Stomach (tissue), 8 donors: ENCODE measurements at regions not wholly inside any gene's neighbourhood (a gene's known extent, or its start where the extent isn't known, plus 50 kb on each side); places are given as distances from the start of the nearest gene placed in this dataset.

Source experiments
- DNase-seq, 2 donors: peaks; one replicate each; pipeline versions ENCODE4 v3.0.0 to v3.0.0-alpha.2; 2013 to 2019
- H3K27ac ChIP-seq, 5 donors: fragments of 200-600 bp in 4 of 5; sonication (generic) in 4 of 5; one replicate each; pipeline ENCODE4 v1.5.1; 2013 to 2019; ENCODE audit warnings: mild to moderate bottlenecking in 1 of 5, moderate library complexity in 1 of 5
- H3K27me3 ChIP-seq, 3 donors: fragments of 200-600 bp; sonication (generic); one replicate each; pipeline ENCODE4 v1.5.1; 2017 to 2019; ENCODE audit warnings: mixed run types in 1 of 3
- H3K36me3 ChIP-seq, 4 donors: fragments of 200-600 bp; sonication (generic); 1 replicate in 3 of 4; 2 replicates in 1 of 4; pipeline ENCODE4 v1.5.1; 2016 to 2019
- H3K4me1 ChIP-seq, 4 donors: fragments of 200-600 bp; sonication (generic); one replicate each; pipeline ENCODE4 v1.5.1; 2016 to 2019
- H3K4me3 ChIP-seq, 4 donors: fragments of 200-600 bp; sonication (generic) in 3 of 4; one replicate each; pipeline ENCODE4 v1.5.1; 2016 to 2019; ENCODE audit warnings: mild to moderate bottlenecking in 1 of 4
- H3K9me3 ChIP-seq, 4 donors: fragments of 200-600 bp; sonication (generic); one replicate each; pipeline ENCODE4 v1.5.1; 2016 to 2019
- CTCF ChIP-seq, 7 experiments: fragments of 450-650 bp in 4 of 7; fragments of 200-600 bp in 3 of 7; sonication (generic) in 3 of 7; IDR thresholded peaks; one replicate each; pipeline ENCODE4 v1.5.1; 2016 to 2019; ENCODE audit warnings: antibody characterized with exemption in 7 of 7, control low read depth in 2 of 7, mild to moderate bottlenecking in 1 of 7
- EP300 ChIP-seq: sonication (generic); formaldehyde crosslinking; IDR thresholded peaks from one replicate; pipeline ENCODE4 v1.6.1; 2017; ENCODE audit warnings: antibody characterized with exemption
- POLR2A ChIP-seq, 4 donors: fragments of 450-650 bp; IDR thresholded peaks; one replicate each; pipeline ENCODE4 v1.6.1; 2016; ENCODE audit warnings: antibody characterized with exemption in 4 of 4, control low read depth in 2 of 4, mild to moderate bottlenecking in 1 of 4, moderate library complexity in 1 of 4
- POLR2AphosphoS5 ChIP-seq, 3 donors: sonication (generic); formaldehyde crosslinking; IDR thresholded peaks; one replicate each; pipeline ENCODE4 v1.6.1; 2016; ENCODE audit warnings: antibody characterized with exemption in 3 of 3
- WGBS, 5 donors: extraction: QIAGEN DNeasy Blood & Tissue Kit in 3 of 5; methylation state at CpG; one replicate each; pipeline versions ENCODE4 v1.1.5 to v1.1.7; 2013 to 2018; 5-methylcytosine and 5-hydroxymethylcytosine counted together
- intact Hi-C: fragments of 100-400 bp; cut with DNase I; formaldehyde crosslinking; loops from one replicate; pipeline ENCODE4 v1.15.1; 2023; ENCODE audit warnings: low total_unique reads
- donor health status: healthy with polysubstance abuse.
- donor health status: Bipolar disorder and iron deficiency.
- donor health status: healthy.

DNA sequence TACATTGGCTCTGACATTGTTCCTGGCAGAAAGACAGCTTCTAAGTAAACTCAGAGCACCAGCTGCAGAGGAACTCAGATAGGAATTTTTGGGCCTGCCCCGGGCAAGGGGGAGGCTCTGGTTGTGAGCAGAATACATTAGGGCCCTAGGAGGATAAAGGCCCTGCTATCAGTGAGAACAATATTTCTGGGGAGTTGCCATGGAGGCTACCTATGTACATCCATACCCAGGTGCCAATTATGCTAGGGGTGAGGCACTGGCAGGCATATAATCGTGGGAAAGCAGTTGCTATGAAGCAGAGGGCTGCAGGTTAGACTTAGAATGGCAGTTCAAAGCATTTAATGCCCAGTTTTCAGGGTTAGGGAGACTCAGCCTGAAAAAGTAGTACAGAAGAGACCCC lies 273.5 kb upstream of the EDA2R start:
- peaks cover 0 to 3% (median 0%) of the 10 kb centered on the region in 3 donors for H3K27me3 ChIP-seq
- DNase-seq, result no peak
- 16 to 54% (median 40%) methylated on average over 1 to 2 of the region's 2 CpGs for WGBS, 5 donors
- H3K27ac ChIP-seq, result no peak overlapping the region
- H3K36me3 ChIP-seq, result no peaks in the 10 kb centered on the region
- intact Hi-C loops, result no loop called here
- no peaks in the 10 kb centered on the region for H3K9me3 ChIP-seq
- no peak overlapping the region for H3K4me3 ChIP-seq
- TF ChIP-seq POLR2A (IDR thresholded peaks at IDR 0.05), result no peak
- TF ChIP-seq CTCF (IDR thresholded peaks at IDR 0.05), result no peak
- no peak for TF ChIP-seq EP300
- TF ChIP-seq POLR2AphosphoS5 (IDR thresholded peaks at IDR 0.05), result no peak
- no peaks in the 10 kb centered on the region for H3K4me1 ChIP-seq

DNA sequence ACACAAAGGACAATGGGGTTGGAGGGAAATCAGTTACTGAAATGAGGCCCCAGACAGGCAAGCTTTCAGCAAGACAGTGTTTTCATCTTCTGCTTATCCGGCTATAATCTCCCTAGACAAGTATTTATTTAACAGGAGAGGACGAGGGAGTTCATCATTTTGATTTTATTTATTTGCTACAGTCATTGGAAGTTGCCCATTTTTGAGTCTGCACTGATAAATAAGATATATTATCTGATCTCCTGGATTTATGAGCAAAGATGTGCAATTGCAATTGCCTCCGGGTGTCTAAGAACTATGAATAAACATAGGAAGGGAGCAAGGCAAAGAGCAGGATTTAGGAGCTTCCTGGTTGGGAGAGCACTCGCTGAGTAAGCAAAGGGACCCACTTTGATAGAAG lies 263.2 kb upstream of the EDA2R start:
- no peak for TF ChIP-seq CTCF (IDR thresholded peaks at IDR 0.05)
- no peak for TF ChIP-seq EP300
- no peak for TF ChIP-seq POLR2A (IDR thresholded peaks at IDR 0.05)
- TF ChIP-seq POLR2AphosphoS5 (IDR thresholded peaks at IDR 0.05), result no peak
- Histone ChIP-seq H3K27me3 (peaks cover 0 to 4% (median 0%) of the 10 kb centered on the region in 3 donors), H3K36me3 (no peaks in the 10 kb centered on the region), H3K4me1 (no peaks in the 10 kb centered on the region), H3K9me3 (no peaks in the 10 kb centered on the region), H3K27ac (no peak overlapping the region), H3K4me3 (no peak overlapping the region)
- WGBS, 5 donors, result 37 to 53% (median 47%) methylated on average over 4 of the region's 4 CpGs
- intact Hi-C loops, result no loop called here
- DNase-seq, result no peak

- Histone ChIP-seq H3K27ac (no peak overlapping the region), H3K9me3 (no peaks in the 10 kb centered on the region), H3K4me3 (no peak overlapping the region), H3K4me1 (no peaks in the 10 kb centered on the region), H3K27me3 (peaks cover 0 to 4% (median 0%) of the 10 kb centered on the region in 3 donors), H3K36me3 (no peaks in the 10 kb centered on the region)
- intact Hi-C loops, result no loop called here
- no peak for TF ChIP-seq POLR2A (IDR thresholded peaks at IDR 0.05)
- TF ChIP-seq CTCF (IDR thresholded peaks at IDR 0.05), result no peak
- TF ChIP-seq EP300, result no peak
- no peak for DNase-seq
These were observed 262.0 kb upstream of the EDA2R start for GRCh38 chrX:66900886-66901285.

DNA sequence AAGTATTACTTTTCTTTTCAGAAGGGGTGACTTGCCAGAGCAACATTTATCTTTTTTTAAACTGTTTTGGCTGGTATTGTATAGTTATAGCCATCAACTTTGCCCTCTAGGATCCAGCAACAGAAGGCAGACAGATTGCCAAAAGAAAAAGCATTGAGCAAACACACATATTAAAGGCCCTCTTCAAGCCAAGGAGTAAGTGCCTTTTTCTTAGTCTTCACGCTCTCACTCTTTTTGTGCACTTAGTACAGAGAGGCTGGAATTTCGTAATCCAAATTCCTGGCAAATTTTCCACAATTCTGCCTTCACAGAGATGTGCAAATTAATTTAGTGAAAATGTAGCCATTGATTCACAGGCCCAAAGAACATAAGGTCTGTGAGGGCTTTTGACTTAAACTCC lies 253.1 kb upstream of the EDA2R start:
- H3K4me3 ChIP-seq, result no peak overlapping the region
- no peak for DNase-seq
- TF ChIP-seq POLR2AphosphoS5 (IDR thresholded peaks at IDR 0.05), result no peak
- TF ChIP-seq POLR2A (IDR thresholded peaks at IDR 0.05), result no peak
- TF ChIP-seq EP300, result no peak
- TF ChIP-seq CTCF (IDR thresholded peaks at IDR 0.05), result no peak
- no peaks in the 10 kb centered on the region for H3K9me3 ChIP-seq
- 62 to 92% (median 78%) methylated on average over 2 of the region's 2 CpGs for WGBS, 5 donors
- no peaks in the 10 kb centered on the region for H3K36me3 ChIP-seq
- intact Hi-C loops, result no loop called here
- no peaks in the 10 kb centered on the region for H3K4me1 ChIP-seq
- H3K27me3 ChIP-seq, result no peaks in the 10 kb centered on the region
- no peak overlapping the region for H3K27ac ChIP-seq
